Adrenal gland (tissue), 9 donors: ENCODE measurements at regions not wholly inside any gene's neighbourhood (a gene's known extent, or its start where the extent isn't known, plus 50 kb on each side); places are given as distances from the start of the nearest gene placed in this dataset.

Experiments used
- DNase-seq, 7 donors: peaks; one replicate each; pipeline ENCODE4 v3.0.0-alpha.2; 2019 to 2020
- H3K27ac ChIP-seq, 5 donors: fragments of 200-600 bp; sonication (generic) in 4 of 5; 1 replicate in 3 of 5; 2 replicates in 2 of 5; pipeline versions ENCODE4 v1.5.1 to v1.8.0; 2016 to 2020; ENCODE audit warnings: mild to moderate bottlenecking in 1 of 5
- H3K27me3 ChIP-seq: fragments of 200-600 bp; 2 replicates; pipeline ENCODE4 v1.8.0; 2021
- H3K36me3 ChIP-seq, 2 donors: fragments of 200-600 bp; replicated peaks in 1 of 2; 1 replicate in 1 of 2; 2 replicates in 1 of 2; pipeline versions ENCODE4 v1.5.1 to v1.8.0; 2018 to 2022
- H3K4me1 ChIP-seq, 2 donors: fragments of 200-600 bp; replicated peaks in 1 of 2; 1 replicate in 1 of 2; 2 replicates in 1 of 2; pipeline versions ENCODE4 v1.5.1 to v1.8.0; 2018 to 2021
- H3K4me3 ChIP-seq, 4 donors: fragments of 200-600 bp; sonication (generic) in 3 of 4; one replicate each; pipeline ENCODE4 v1.5.1; 2016 to 2018
- H3K9me3 ChIP-seq, 3 donors: fragments of 200-600 bp; sonication (generic) in 1 of 3; replicated peaks in 1 of 3; 1 replicate in 2 of 3; 2 replicates in 1 of 3; pipeline versions ENCODE4 v1.5.1 to v1.8.0; 2016 to 2021
- CTCF ChIP-seq, 6 experiments: fragments of 450-650 bp in 4 of 6; fragments of 200-600 bp in 2 of 6; sonication (generic) in 1 of 6; IDR thresholded peaks; 1 replicate in 5 of 6; 2 replicates in 1 of 6; pipeline versions ENCODE4 v1.5.1 to v1.8.0; 2016 to 2021; ENCODE audit warnings: antibody characterized with exemption in 6 of 6, mild to moderate bottlenecking in 2 of 6, moderate library complexity in 1 of 6
- POLR2A ChIP-seq, 2 donors: fragments of 450-650 bp; IDR thresholded peaks; one replicate each; pipeline ENCODE4 v1.6.1; 2017; ENCODE audit warnings: antibody characterized with exemption in 2 of 2, mild to moderate bottlenecking in 2 of 2, moderate library complexity in 1 of 2
- WGBS, 4 donors: extraction: QIAGEN DNeasy Blood & Tissue Kit in 2 of 4; methylation state at CpG; one replicate each; pipeline versions ENCODE4 v1.1.5 to v1.1.7; 2013 to 2017; 5-methylcytosine and 5-hydroxymethylcytosine counted together
- intact Hi-C, 2 donors: fragments of 100-400 bp; cut with DNase I; formaldehyde crosslinking; loops; one replicate each; pipeline versions ENCODE4 v1.14.1 to v1.15.0; 2022 to 2023
- donor health status: healthy with polysubstance abuse.
- donor health status: Bipolar disorder and iron deficiency.
- donor health status: DM: yes; HTN: yes; CAD: no.
- donor health status: DM: no; HTN: no; CAD: no.
- donor health status: DM: no; HTN: no; CAD: no.

GRCh38 chr14:97704316-97704885 lies 907.2 kb downstream of the VRK1 start:
- H3K27me3 ChIP-seq: no peaks in the 10 kb centered on the region
- no peaks in the 10 kb centered on the region for H3K4me1 ChIP-seq
- no peaks in the 10 kb centered on the region for H3K36me3 ChIP-seq
- WGBS, 4 donors: 82 to 94% (median 90%) methylated on average over 1 of the region's 1 CpG
- DNase-seq: no peak
- intact Hi-C loops: no loop called here
- no peak overlapping the region for H3K4me3 ChIP-seq
- no peak for TF ChIP-seq POLR2A (IDR thresholded peaks at IDR 0.05)
- TF ChIP-seq CTCF (IDR thresholded peaks at IDR 0.05): no peak
- H3K9me3 ChIP-seq: no peaks in the 10 kb centered on the region
- H3K27ac ChIP-seq: no peak overlapping the region

GRCh38 chr14:97705107-97705506 lies 907.9 kb downstream of the VRK1 start:
- H3K27me3 ChIP-seq: no peaks in the 10 kb centered on the region
- no peaks in the 10 kb centered on the region for H3K36me3 ChIP-seq
- no peaks in the 10 kb centered on the region for H3K9me3 ChIP-seq
- TF ChIP-seq CTCF (IDR thresholded peaks at IDR 0.05) (no peak), POLR2A (IDR thresholded peaks at IDR 0.05) (no peak)
- no peaks in the 10 kb centered on the region for H3K4me1 ChIP-seq
- DNase-seq: no peak
- no peak overlapping the region for H3K4me3 ChIP-seq
- intact Hi-C loops: no loop called here
- 30 to 43% (median 33%) methylated on average over 2 of the region's 2 CpGs for WGBS, 4 donors
- H3K27ac ChIP-seq: no peak overlapping the region

GRCh38 chr14:97705976-97706375 lies 908.8 kb downstream of the VRK1 start:
- no peak for TF ChIP-seq CTCF (IDR thresholded peaks at IDR 0.05)
- Histone ChIP-seq H3K4me3 (no peak overlapping the region), H3K27me3 (no peaks in the 10 kb centered on the region), H3K36me3 (no peaks in the 10 kb centered on the region), H3K27ac (no peak overlapping the region), H3K9me3 (no peaks in the 10 kb centered on the region), H3K4me1 (no peaks in the 10 kb centered on the region)
- DNase-seq: no peak
- intact Hi-C loops: no loop called here
- WGBS, 4 donors: 68 to 81% (median 72%) methylated on average over 2 of the region's 2 CpGs

GRCh38 chr14:97706819-97707218 lies 909.6 kb downstream of the VRK1 start:
- H3K27ac ChIP-seq: no peak overlapping the region
- H3K9me3 ChIP-seq: no peaks in the 10 kb centered on the region
- H3K4me1 ChIP-seq: no peaks in the 10 kb centered on the region
- TF ChIP-seq CTCF (IDR thresholded peaks at IDR 0.05) (no peak), POLR2A (IDR thresholded peaks at IDR 0.05) (no peak)
- no peak overlapping the region for H3K4me3 ChIP-seq
- intact Hi-C loops: no loop called here
- no peaks in the 10 kb centered on the region for H3K27me3 ChIP-seq
- WGBS, 4 donors: 54 to 68% (median 61%) methylated on average over 2 of the region's 2 CpGs
- no peaks in the 10 kb centered on the region for H3K36me3 ChIP-seq
- DNase-seq: no peak
